ENCODE measurements at regions not wholly inside any gene's neighbourhood (a gene's known extent, or its start where the extent isn't known, plus 50 kb on each side); places are given as distances from the start of the nearest gene placed in this dataset.

DNA sequence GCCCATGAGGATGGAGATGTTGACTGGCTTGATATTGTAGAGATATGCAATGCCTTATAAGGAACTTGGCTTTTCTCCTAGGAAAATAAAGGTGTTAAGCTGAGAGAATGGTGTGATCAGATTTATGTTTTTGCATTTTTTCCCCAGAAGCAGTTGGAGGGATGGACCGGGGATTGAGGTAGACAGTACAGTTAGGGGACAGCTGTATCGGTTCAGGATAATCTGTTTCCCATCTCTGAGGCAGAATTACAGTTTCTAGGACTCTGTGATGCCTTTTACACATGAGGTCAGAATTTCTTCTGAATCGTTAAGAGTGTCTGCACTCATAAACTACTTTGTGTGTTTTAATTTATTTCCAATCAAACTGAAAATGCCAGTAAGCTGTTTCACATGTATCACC lies 261.5 kb downstream of the CYRIA start:
- H3K36me3 ChIP-seq (replicated peaks): no peaks in the 10 kb centered on the region
- TF ChIP-seq, protein P1, sequence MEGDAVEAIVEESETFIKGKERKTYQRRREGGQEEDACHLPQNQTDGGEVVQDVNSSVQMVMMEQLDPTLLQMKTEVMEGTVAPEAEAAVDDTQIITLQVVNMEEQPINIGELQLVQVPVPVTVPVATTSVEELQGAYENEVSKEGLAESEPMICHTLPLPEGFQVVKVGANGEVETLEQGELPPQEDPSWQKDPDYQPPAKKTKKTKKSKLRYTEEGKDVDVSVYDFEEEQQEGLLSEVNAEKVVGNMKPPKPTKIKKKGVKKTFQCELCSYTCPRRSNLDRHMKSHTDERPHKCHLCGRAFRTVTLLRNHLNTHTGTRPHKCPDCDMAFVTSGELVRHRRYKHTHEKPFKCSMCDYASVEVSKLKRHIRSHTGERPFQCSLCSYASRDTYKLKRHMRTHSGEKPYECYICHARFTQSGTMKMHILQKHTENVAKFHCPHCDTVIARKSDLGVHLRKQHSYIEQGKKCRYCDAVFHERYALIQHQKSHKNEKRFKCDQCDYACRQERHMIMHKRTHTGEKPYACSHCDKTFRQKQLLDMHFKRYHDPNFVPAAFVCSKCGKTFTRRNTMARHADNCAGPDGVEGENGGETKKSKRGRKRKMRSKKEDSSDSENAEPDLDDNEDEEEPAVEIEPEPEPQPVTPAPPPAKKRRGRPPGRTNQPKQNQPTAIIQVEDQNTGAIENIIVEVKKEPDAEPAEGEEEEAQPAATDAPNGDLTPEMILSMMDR (IDR thresholded peaks at IDR 0.05; ENCODE audit: low read depth, low read length, missing control alignments): no peak
- H3K4me3 ChIP-seq (ENCODE audit: low read depth, low read length): no peak overlapping the region
- no peaks in the 10 kb centered on the region for H3K27me3 ChIP-seq (replicated peaks)
- in situ Hi-C loops (cut with HindIII; ENCODE audit: low pct_ligation_motif_present, low sequenced_read_pairs): no loop called here
- no peak overlapping the region for H3K27ac ChIP-seq
- DNase-seq: no peak

DNA sequence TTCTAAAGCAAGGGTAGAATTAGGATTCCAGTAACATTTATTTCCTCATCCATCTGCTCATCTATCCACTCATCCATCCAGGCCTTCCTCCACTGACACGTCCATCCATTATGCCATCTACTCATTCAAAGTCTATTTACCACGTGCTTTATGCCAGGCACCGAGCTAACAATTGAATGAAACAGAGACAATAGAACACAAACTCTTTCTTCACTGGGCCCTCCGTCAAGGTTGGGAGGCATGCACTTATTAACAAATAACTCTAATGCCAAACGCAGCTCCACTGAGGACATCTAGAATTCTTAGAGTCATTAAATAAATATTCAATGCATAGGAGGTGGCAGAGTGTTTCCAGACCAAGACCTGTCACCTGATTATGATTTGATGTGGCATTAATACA lies 262.7 kb downstream of the CYRIA start:
- TF ChIP-seq, protein P1 (IDR thresholded peaks at IDR 0.05; ENCODE audit: low read depth, low read length, missing control alignments): no peak
- Histone ChIP-seq H3K27me3 (replicated peaks) (no peaks in the 10 kb centered on the region), H3K36me3 (replicated peaks) (no peaks in the 10 kb centered on the region), H3K27ac (no peak overlapping the region), H3K4me3 (ENCODE audit: low read depth, low read length) (no peak overlapping the region)
- in situ Hi-C loops (cut with HindIII; ENCODE audit: low pct_ligation_motif_present, low sequenced_read_pairs): no loop called here
- DNase-seq: no peak

DNA sequence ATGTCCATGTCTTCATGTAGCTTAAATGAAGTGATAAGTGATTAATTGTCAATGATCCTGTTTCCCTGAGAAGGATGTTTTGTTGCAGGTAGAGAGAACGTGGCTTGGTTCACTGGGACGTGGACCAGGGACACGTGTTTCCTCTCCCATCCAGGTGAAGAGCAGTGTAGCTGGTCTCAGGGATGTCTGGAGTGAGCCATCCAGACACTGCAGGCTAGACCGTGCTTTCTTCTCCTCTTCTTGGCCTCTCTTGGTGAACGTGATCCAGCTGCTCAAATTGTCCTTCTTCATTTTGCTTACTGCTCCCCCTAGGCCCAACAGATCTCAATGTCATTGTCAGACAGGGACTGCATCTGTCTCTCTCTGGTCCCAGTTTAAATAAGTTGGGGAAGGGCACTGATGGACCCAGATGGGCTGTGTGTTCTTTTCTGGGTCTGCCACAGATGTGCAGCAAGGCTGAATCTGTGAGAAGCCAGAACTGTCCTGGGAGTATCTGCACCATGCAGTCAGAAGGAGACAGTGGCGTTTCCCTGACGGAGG lies 263.8 kb downstream of the CYRIA start:
- no peak overlapping the region for H3K27ac ChIP-seq
- TF ChIP-seq, protein P1 (IDR thresholded peaks at IDR 0.05; ENCODE audit: low read depth, low read length, missing control alignments): no peak
- in situ Hi-C loops (cut with HindIII; ENCODE audit: low pct_ligation_motif_present, low sequenced_read_pairs): no loop called here

DNA sequence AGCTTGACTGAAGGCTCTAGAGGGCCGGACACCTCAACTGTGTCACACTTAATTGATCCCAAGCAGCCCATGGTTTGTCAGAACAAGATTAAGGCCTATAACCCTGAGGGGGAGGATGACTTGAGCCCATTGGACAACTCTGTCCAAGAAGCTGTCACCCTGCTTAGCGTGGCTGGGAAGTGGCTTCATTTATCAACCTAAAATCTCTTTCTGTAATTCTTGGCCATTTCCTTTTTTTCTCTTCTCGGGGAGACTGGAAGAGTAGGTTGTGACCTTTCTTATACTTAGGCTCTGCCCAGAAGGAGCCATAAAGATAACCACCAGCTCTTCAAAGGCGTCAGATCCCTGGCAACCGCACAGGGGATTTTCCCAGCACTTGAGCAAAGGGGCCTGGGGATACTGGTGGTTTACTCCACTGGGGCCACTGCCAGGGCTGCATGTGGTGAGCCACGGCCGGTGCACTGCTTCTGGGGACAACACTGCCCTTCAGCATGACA lies 265.5 kb downstream of the CYRIA start:
- in situ Hi-C loops (cut with HindIII; ENCODE audit: low pct_ligation_motif_present, low sequenced_read_pairs): no loop called here
- TF ChIP-seq, protein P1 (IDR thresholded peaks at IDR 0.05; ENCODE audit: low read depth, low read length, missing control alignments): no peak
- no peak for DNase-seq

More for the DNA sequence above, 263.8 kb downstream of the CYRIA start:
- Histone ChIP-seq H3K36me3 (replicated peaks) (no peaks in the 10 kb centered on the region), H3K27me3 (replicated peaks) (no peaks in the 10 kb centered on the region), H3K4me3 (ENCODE audit: low read depth, low read length) (no peak overlapping the region)
- no peak for DNase-seq

DNA sequence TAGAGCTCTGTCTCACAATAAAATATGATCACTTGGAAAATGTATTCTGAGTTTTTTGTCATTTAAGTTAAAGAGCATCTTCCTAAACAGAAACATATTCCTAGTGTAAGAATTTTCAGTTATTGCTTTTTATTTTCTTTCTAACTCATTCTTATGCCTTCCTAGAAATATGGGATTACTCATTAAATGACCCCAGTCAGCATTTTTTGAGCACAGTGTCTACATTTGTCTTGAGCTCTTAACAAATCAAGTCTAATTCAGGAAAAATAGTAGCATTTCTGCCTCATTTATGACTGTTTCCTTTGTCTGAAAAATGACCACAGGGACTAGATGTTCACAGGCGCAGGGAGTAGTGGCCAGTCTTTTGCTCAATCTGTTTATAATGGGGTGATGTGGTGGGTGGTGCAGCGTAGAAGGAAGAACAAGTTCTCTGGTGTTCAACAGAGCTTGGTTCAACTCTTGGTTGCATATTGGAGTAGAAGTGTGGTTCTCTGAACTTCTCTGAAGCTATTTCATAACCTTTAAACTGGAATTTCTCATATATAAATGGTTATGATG lies 267.1 kb downstream of the CYRIA start:
- Histone ChIP-seq H3K36me3 (replicated peaks) (no peaks in the 10 kb centered on the region), H3K27me3 (replicated peaks) (no peaks in the 10 kb centered on the region), H3K27ac (no peak overlapping the region), H3K4me3 (ENCODE audit: low read depth, low read length) (no peak overlapping the region)
- in situ Hi-C loops (cut with HindIII; ENCODE audit: low pct_ligation_motif_present, low sequenced_read_pairs): no loop called here
- no peak for DNase-seq
- TF ChIP-seq, protein P1 (IDR thresholded peaks at IDR 0.05; ENCODE audit: low read depth, low read length, missing control alignments): no peak

More for the DNA sequence above, 265.5 kb downstream of the CYRIA start:
- Histone ChIP-seq H3K27ac (no peak overlapping the region), H3K27me3 (replicated peaks) (no peaks in the 10 kb centered on the region), H3K4me3 (ENCODE audit: low read depth, low read length) (no peak overlapping the region), H3K36me3 (replicated peaks) (no peaks in the 10 kb centered on the region)

All from brain microvascular endothelial cell (primary cell).